Ishikawa (cell line): ENCODE measurements at regions not wholly inside any gene's neighbourhood (a gene's known extent, or its start where the extent isn't known, plus 50 kb on each side); places are given as distances from the start of the nearest gene placed in this dataset.

ENCODE experiments used
- CEBPB ChIP-seq: IDR thresholded peaks from 2 replicates; pipeline ENCODE4 v1.6.1; 2012
- CREB1 ChIP-seq: IDR thresholded peaks from 2 replicates; pipeline ENCODE4 v1.6.1; 2012; ENCODE audit warnings: low read depth
- EGR1 ChIP-seq: IDR thresholded peaks from 2 replicates; pipeline ENCODE4 v1.6.1; 2012
- EP300 ChIP-seq: IDR thresholded peaks from 2 replicates; pipeline ENCODE4 v1.6.1; 2012; ENCODE audit warnings: borderline replicate concordance
- FOXM1 ChIP-seq: IDR thresholded peaks from 2 replicates; pipeline ENCODE4 v1.6.1; 2012; ENCODE audit warnings: low read depth, borderline replicate concordance
- NFIC ChIP-seq: IDR thresholded peaks from 2 replicates; pipeline ENCODE4 v1.6.1; 2012
- RAD21 ChIP-seq: IDR thresholded peaks from 2 replicates; pipeline ENCODE4 v1.6.1; 2012; ENCODE audit warnings: low read depth
- TAF1 ChIP-seq: IDR thresholded peaks from 2 replicates; pipeline ENCODE4 v1.6.1; 2012; ENCODE audit warnings: low read depth, mild to moderate bottlenecking
- TCF12 ChIP-seq: IDR thresholded peaks from 2 replicates; pipeline ENCODE4 v1.6.1; 2012; ENCODE audit warnings: low read depth
- YY1 ChIP-seq: IDR thresholded peaks from 2 replicates; pipeline ENCODE4 v1.6.1; 2012; ENCODE audit warnings: low read depth
- TF ChIP-seq, protein P1 (sequence below): IDR thresholded peaks from 2 replicates; pipeline ENCODE4 v1.6.1; 2012
- TF ChIP-seq, protein P2 (sequence below): IDR thresholded peaks from 2 replicates; pipeline ENCODE4 v1.6.1; 2012; ENCODE audit warnings: low read depth, mild to moderate bottlenecking
- TF ChIP-seq, protein P3 (sequence below): IDR thresholded peaks from 2 replicates; pipeline ENCODE4 v1.6.1; 2012

DNA sequence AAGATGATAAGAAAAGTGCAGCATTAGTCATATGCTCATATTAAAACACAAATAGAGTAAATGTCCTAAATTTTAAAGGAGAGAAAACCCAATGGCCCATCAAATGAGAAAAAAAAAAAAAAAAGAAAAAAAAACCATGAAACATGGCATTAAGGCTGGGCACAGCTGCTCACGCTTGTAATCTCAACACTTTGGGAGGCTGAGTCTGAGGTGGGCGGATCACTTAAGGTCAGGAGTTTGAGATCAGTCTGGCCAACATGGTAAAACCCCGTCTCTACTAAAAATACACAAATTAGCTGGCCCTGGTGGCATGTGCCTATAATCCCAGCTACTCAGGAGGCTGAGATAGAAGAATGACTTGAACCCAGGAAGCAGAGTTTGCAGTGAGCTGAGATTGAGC, 515.5 kb upstream of the ANO3 start:
- TF ChIP-seq YY1 (no peak), EP300 (no peak), RAD21 (no peak), FOXM1 (no peak), TAF1 (no peak), EGR1 (no peak), TCF12 (no peak), NFIC (no peak), CEBPB (no peak), CREB1 (no peak)
- TF ChIP-seq, protein P1, sequence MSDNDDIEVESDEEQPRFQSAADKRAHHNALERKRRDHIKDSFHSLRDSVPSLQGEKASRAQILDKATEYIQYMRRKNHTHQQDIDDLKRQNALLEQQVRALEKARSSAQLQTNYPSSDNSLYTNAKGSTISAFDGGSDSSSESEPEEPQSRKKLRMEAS: no peak
- TF ChIP-seq, protein P2, sequence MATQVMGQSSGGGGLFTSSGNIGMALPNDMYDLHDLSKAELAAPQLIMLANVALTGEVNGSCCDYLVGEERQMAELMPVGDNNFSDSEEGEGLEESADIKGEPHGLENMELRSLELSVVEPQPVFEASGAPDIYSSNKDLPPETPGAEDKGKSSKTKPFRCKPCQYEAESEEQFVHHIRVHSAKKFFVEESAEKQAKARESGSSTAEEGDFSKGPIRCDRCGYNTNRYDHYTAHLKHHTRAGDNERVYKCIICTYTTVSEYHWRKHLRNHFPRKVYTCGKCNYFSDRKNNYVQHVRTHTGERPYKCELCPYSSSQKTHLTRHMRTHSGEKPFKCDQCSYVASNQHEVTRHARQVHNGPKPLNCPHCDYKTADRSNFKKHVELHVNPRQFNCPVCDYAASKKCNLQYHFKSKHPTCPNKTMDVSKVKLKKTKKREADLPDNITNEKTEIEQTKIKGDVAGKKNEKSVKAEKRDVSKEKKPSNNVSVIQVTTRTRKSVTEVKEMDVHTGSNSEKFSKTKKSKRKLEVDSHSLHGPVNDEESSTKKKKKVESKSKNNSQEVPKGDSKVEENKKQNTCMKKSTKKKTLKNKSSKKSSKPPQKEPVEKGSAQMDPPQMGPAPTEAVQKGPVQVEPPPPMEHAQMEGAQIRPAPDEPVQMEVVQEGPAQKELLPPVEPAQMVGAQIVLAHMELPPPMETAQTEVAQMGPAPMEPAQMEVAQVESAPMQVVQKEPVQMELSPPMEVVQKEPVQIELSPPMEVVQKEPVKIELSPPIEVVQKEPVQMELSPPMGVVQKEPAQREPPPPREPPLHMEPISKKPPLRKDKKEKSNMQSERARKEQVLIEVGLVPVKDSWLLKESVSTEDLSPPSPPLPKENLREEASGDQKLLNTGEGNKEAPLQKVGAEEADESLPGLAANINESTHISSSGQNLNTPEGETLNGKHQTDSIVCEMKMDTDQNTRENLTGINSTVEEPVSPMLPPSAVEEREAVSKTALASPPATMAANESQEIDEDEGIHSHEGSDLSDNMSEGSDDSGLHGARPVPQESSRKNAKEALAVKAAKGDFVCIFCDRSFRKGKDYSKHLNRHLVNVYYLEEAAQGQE: no peak
- TF ChIP-seq, protein P3, sequence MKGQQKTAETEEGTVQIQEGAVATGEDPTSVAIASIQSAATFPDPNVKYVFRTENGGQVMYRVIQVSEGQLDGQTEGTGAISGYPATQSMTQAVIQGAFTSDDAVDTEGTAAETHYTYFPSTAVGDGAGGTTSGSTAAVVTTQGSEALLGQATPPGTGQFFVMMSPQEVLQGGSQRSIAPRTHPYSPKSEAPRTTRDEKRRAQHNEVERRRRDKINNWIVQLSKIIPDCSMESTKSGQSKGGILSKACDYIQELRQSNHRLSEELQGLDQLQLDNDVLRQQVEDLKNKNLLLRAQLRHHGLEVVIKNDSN: no peak
